ENCODE measurements at regions not wholly inside any gene's neighbourhood (a gene's known extent, or its start where the extent isn't known, plus 50 kb on each side); places are given as distances from the start of the nearest gene placed in this dataset.

- no peaks in the 10 kb centered on the region for H4K20me1 ChIP-seq (ENCODE audit: insufficient read depth)
- H3K9me3 ChIP-seq = no peaks in the 10 kb centered on the region
- H3K4me1 ChIP-seq (ENCODE audit: control insufficient read depth in 1 of 2, insufficient read depth in 2 of 2, low read depth in 1 of 2, low read length in 1 of 2) = no peaks in the 10 kb centered on the region
- no peaks in the 10 kb centered on the region for H3K79me2 ChIP-seq (ENCODE audit: insufficient read depth)
- H3K4me3 ChIP-seq (ENCODE audit: low read depth in 2 of 2, low read length in 1 of 2) = no peak overlapping the region
- ChIA-PET CTCF (no interaction called here), POLR2A (no interaction called here)
- no peak overlapping the region for H3K4me2 ChIP-seq
- no peak for DNase-seq
- peaks cover 3% of the 10 kb centered on the region for H3F3A ChIP-seq (replicated peaks; ENCODE audit: insufficient read depth)
- H3K27me3 ChIP-seq (ENCODE audit: insufficient read depth) = no peaks in the 10 kb centered on the region
- TF ChIP-seq, protein P1, sequence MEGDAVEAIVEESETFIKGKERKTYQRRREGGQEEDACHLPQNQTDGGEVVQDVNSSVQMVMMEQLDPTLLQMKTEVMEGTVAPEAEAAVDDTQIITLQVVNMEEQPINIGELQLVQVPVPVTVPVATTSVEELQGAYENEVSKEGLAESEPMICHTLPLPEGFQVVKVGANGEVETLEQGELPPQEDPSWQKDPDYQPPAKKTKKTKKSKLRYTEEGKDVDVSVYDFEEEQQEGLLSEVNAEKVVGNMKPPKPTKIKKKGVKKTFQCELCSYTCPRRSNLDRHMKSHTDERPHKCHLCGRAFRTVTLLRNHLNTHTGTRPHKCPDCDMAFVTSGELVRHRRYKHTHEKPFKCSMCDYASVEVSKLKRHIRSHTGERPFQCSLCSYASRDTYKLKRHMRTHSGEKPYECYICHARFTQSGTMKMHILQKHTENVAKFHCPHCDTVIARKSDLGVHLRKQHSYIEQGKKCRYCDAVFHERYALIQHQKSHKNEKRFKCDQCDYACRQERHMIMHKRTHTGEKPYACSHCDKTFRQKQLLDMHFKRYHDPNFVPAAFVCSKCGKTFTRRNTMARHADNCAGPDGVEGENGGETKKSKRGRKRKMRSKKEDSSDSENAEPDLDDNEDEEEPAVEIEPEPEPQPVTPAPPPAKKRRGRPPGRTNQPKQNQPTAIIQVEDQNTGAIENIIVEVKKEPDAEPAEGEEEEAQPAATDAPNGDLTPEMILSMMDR (IDR thresholded peaks at IDR 0.05) = no peak
- TF ChIP-seq, protein P2, sequence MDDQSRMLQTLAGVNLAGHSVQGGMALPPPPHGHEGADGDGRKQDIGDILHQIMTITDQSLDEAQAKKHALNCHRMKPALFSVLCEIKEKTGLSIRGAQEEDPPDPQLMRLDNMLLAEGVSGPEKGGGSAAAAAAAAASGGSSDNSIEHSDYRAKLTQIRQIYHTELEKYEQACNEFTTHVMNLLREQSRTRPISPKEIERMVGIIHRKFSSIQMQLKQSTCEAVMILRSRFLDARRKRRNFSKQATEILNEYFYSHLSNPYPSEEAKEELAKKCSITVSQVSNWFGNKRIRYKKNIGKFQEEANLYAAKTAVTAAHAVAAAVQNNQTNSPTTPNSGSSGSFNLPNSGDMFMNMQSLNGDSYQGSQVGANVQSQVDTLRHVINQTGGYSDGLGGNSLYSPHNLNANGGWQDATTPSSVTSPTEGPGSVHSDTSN (IDR thresholded peaks at IDR 0.05) = no peak
- H3K27ac ChIP-seq (ENCODE audit: low read depth in 2 of 2, low read length in 1 of 2) = no peak overlapping the region
- no peak overlapping the region for H2AFZ ChIP-seq (ENCODE audit: low read depth)
- no peaks in the 10 kb centered on the region for H3K9me2 ChIP-seq
- 52% methylated on average over 4 of the region's 4 CpGs for WGBS (ENCODE audit: low lambda C conversion rate)
- H3K36me3 ChIP-seq (replicated peaks in 1 of 2; ENCODE audit: control insufficient read depth in 1 of 2, insufficient read depth in 2 of 2, low read length in 1 of 2) = no peaks in the 10 kb centered on the region
- no peak overlapping the region for H3K9ac ChIP-seq
These were observed 1158.7 kb upstream of the CNTN5 start for GRCh38 chr11:97862021-97862420.

- Histone ChIP-seq H3K4me2 (no peak overlapping the region), H2AFZ (ENCODE audit: low read depth) (no peak overlapping the region), H3K27me3 (ENCODE audit: insufficient read depth) (no peaks in the 10 kb centered on the region), H3K4me1 (ENCODE audit: control insufficient read depth in 1 of 2, insufficient read depth in 2 of 2, low read depth in 1 of 2, low read length in 1 of 2) (no peaks in the 10 kb centered on the region), H3F3A (replicated peaks; ENCODE audit: insufficient read depth) (no peaks in the 10 kb centered on the region), H3K9ac (no peak overlapping the region), H3K79me2 (ENCODE audit: insufficient read depth) (no peaks in the 10 kb centered on the region), H3K9me2 (no peaks in the 10 kb centered on the region), H3K9me3 (no peaks in the 10 kb centered on the region), H3K27ac (ENCODE audit: low read depth in 2 of 2, low read length in 1 of 2) (no peak overlapping the region), H3K4me3 (ENCODE audit: low read depth in 2 of 2, low read length in 1 of 2) (no peak overlapping the region), H4K20me1 (ENCODE audit: insufficient read depth) (no peaks in the 10 kb centered on the region), H3K36me3 (replicated peaks in 1 of 2; ENCODE audit: control insufficient read depth in 1 of 2, insufficient read depth in 2 of 2, low read length in 1 of 2) (no peaks in the 10 kb centered on the region)
- POLR2A ChIA-PET = no interaction called here
- 43% methylated on average over 3 of the region's 3 CpGs for WGBS (ENCODE audit: low lambda C conversion rate)
- TF ChIP-seq POLR2AphosphoS5 (IDR thresholded peaks at IDR 0.05; ENCODE audit: low read depth, low read length) = no peak
- no peak for DNase-seq
- CTCF ChIA-PET = no interaction called here
These were observed 1155.2 kb upstream of the CNTN5 start for GRCh38 chr11:97865424-97866012.

GRCh38 chr11:97871816-97872215 is 1148.9 kb upstream of the CNTN5 start:
- Histone ChIP-seq H3K27ac (ENCODE audit: low read depth in 2 of 2, low read length in 1 of 2) (no peak overlapping the region), H3K4me1 (ENCODE audit: control insufficient read depth in 1 of 2, insufficient read depth in 2 of 2, low read depth in 1 of 2, low read length in 1 of 2) (no peaks in the 10 kb centered on the region), H3K4me2 (no peak overlapping the region), H3K4me3 (ENCODE audit: low read depth in 2 of 2, low read length in 1 of 2) (no peak overlapping the region), H3K27me3 (ENCODE audit: insufficient read depth) (no peaks in the 10 kb centered on the region), H3K36me3 (replicated peaks in 1 of 2; ENCODE audit: control insufficient read depth in 1 of 2, insufficient read depth in 2 of 2, low read length in 1 of 2) (no peaks in the 10 kb centered on the region), H3K9ac (no peak overlapping the region), H3K79me2 (ENCODE audit: insufficient read depth) (no peaks in the 10 kb centered on the region), H4K20me1 (ENCODE audit: insufficient read depth) (no peaks in the 10 kb centered on the region), H3F3A (replicated peaks; ENCODE audit: insufficient read depth) (no peaks in the 10 kb centered on the region), H3K9me2 (no peaks in the 10 kb centered on the region), H3K9me3 (no peaks in the 10 kb centered on the region), H2AFZ (ENCODE audit: low read depth) (no peak overlapping the region)
- DNase-seq = no peak
- ChIA-PET CTCF (interaction anchor here (1.4 kb wide), 1 partner anchor 13 kb away, joined by 3 read pairs; no protein-coding TSS in a partner anchor), POLR2A (no interaction called here)
- TF ChIP-seq RCOR1 (IDR thresholded peaks at IDR 0.05; ENCODE audit: low read length) (no peak), TCF12 (IDR thresholded peaks at IDR 0.05) (no peak), JUND (IDR thresholded peaks at IDR 0.05) (no peak), RXRA (IDR thresholded peaks at IDR 0.05; ENCODE audit: borderline replicate concordance, low read depth) (no peak), TEAD4 (IDR thresholded peaks at IDR 0.05; ENCODE audit: borderline replicate concordance, insufficient read depth) (no peak), NFIC (IDR thresholded peaks at IDR 0.05; ENCODE audit: borderline replicate concordance) (no peak), SMC3 (IDR thresholded peaks at IDR 0.05; ENCODE audit: low read depth, low read length) (no peak), CHD2 (IDR thresholded peaks at IDR 0.05; ENCODE audit: low read length, partially characterized antibody) (no peak), FOSL2 (IDR thresholded peaks at IDR 0.05; ENCODE audit: borderline replicate concordance, low read depth) (no peak), RFX5 (IDR thresholded peaks at IDR 0.05; ENCODE audit: low read length) (no peak), EP300 (IDR thresholded peaks at IDR 0.05; ENCODE audit: borderline replicate concordance in 1 of 2, low read depth in 1 of 2, low read length in 1 of 2) (no peak), YY1 (IDR thresholded peaks at IDR 0.05; ENCODE audit: low read depth) (no peak), EZH2phosphoT487 (IDR thresholded peaks at IDR 0.05; ENCODE audit: borderline replicate concordance, low read depth) (no peak)
- TF ChIP-seq, protein P3, sequence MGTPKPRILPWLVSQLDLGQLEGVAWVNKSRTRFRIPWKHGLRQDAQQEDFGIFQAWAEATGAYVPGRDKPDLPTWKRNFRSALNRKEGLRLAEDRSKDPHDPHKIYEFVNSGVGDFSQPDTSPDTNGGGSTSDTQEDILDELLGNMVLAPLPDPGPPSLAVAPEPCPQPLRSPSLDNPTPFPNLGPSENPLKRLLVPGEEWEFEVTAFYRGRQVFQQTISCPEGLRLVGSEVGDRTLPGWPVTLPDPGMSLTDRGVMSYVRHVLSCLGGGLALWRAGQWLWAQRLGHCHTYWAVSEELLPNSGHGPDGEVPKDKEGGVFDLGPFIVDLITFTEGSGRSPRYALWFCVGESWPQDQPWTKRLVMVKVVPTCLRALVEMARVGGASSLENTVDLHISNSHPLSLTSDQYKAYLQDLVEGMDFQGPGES (IDR thresholded peaks at IDR 0.05; ENCODE audit: low read depth, low read length) = no peak

Data from SK-N-SH (cell line).